NCI-H1092 treated with DMSO at 0.1 percent for 48 hours (cell line): ENCODE measurements at regions not wholly inside any gene's neighbourhood (a gene's known extent, or its start where the extent isn't known, plus 50 kb on each side); places are given as distances from the start of the nearest gene placed in this dataset.
A peak's percentile ranks its signal among the peaks of the same experiment; 100 is the strongest.

ENCODE experiments used
- DNase-seq: peaks from one replicate; lab custom pipeline; 2025; lab: John Stamatoyannopoulos, UW

DNA sequence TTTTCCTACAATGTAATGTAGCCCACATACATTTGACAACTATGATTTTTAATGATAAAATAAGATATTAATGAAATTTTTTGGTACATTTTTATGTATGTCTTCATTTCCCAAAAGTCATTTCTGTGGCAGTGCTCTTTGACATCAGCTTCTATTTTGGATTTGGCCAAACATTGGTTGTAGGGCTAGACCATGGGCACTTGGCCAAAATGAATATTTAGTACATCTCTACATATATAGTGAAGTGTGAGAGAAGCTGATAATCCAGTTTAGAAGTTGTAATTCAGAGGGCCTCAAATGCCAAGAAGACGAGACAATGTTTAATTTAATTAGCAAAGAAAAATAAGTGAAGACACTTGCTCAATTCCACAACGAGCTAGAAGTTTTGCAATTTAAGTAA is 724.9 kb upstream of the SOX9 start:
- DNase-seq: no peak

DNA sequence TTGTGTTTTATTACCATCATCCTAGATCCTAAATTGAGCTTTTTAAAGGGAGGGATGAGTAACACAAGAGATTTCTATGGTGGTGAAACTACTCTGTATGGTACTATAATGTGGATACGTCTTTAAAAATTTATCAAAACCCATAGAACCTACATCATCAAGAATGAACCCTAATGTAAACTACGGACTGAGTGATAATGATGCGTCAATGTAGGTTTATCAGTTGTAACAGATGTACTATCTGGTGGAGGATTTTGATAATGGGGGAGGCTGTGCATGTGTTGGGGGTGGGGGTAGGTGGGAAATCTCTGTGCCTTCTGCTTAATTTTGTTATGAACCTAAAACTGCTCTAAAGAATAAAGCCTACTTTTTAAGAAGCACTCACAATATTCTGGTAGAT is 724.1 kb upstream of the SOX9 start:
- no peak for DNase-seq

DNA sequence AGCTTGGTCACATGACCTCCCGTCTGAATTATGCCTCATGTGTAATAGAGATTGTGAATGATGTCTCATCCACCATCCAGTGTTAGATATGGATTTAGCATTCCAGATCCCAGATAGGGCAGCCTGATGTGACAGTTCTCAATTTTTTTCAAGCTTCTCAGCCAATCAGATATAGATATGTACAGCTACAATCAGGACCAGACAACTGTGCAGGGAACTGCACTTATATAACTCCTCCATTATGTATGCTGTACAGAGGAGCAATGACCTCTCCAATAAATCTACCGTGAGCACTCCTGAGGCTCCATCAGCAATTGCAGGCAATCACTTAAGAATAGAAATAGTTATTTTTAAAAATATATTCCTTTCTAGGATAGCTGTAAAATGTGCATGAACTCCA is 722.8 kb upstream of the SOX9 start:
- no peak for DNase-seq

DNA sequence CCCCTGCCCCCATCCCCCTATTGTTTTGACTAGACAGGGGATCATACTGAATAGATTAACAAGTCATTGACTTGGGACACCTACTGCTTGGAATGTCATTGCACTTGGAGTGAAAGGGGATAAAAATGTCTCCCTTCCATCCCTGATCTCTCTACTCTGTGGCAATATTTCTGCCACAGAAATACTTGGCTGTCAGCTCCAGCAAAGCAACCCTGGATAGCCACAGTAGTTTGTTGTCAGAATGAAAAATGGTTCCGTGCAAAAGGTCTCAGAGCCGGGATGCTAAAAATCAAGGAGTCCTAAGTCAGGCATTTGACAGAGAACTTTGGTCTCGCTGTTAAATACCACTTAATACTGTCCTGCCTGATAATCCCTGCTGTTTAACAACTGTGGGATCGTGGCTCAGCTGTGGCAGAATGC is 722.0 kb upstream of the SOX9 start:
- no peak for DNase-seq

DNA sequence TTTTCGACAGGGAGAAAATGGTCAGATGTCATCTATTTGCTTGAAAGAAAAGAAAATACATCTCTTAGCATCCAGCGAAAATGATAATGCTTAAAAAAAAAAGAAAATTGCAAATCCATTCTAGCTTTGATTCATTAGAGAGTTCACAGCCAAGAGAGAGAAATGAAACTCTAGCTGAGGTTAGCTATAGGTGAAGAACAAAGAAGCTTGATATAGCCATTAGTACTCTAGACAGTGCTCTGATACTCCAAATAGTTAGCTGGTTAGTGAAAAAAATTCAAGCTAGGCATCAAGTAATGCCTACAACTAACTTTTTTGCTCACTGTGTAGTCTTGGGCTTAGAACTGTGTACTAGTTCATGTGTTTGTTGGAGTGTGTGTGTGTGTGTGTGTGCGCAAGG is 721.6 kb upstream of the SOX9 start:
- DNase-seq: no peak

DNA sequence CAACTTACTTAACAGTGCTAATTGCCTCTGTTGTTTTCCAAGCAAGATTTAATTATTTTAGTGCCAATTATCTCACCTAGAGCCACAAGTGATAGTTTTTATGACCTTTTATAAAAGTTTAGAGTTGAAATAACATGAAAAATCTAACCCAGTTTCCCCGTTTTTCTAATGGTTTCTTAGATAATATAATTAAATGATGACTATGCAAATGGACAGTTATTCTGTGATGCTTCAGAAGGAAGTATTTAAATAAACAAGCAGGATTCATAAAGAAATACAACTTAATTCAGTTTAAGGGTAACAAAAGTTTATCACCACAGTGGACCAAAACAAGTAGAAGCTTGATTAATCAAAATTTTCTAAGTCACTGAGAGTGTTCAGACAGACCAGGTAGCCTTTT is 721.2 kb upstream of the SOX9 start:
- no peak for DNase-seq

DNA sequence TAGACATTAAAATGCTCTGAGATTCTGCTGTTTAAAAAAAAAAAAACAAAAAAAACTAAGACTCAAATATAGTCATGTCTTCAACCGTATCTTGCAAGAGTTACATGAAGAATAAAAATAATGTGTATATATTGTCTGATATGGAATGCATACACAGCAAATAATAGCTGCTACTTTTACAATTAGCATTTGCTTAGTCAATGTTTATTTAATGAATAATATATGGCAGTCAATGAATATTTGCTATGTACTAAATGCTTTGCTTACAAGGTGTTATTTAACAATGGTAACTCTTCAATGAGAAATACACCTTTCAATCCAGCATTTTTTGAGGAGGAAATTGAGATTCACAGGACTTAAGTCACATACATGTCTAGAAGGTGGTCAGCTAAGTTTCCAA is 718.8 kb upstream of the SOX9 start:
- DNase-seq: no peak

DNA sequence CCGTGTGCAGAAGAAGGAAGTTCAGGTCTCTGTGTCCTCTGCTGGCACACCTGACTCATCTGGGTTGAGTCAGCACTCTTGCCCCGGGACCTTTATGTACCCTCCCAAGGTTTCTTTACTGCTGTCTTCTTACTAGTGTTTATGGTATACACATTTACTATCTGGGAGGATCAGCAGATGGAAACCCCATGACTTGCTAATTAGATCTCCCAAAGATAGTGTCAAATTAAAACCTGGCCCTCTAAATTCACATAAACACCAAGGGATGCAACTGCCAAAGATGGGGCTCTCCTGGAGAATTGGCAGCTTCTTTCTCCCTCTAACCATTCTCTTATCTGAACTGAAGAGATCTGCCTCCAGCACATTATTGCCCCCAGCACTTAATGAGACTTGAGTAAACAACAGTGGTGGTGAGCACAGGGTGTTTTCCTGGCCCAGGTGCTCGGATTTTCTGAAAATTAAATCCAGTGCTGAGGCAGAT is 718.1 kb upstream of the SOX9 start:
- DNase-seq: peak; percentile 70

DNA sequence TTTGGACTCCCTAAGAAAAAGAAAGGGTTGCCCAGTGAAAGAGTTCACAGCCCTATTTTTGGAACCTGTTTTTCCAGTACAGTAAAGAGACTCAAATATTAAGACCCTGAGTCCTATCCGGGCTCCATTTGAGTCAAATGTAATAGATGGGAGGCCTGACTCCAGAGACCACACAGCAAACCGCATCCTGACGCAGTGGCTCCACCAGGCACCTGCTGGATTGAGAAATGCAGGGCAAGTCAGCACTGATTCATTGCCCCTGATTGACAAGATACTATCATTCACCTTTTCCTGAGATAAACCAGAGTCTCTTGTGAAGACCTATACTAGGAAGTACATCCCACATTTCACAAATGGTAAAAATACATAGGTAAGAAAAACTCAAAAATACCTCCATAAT is 715.7 kb upstream of the SOX9 start:
- DNase-seq: no peak

DNA sequence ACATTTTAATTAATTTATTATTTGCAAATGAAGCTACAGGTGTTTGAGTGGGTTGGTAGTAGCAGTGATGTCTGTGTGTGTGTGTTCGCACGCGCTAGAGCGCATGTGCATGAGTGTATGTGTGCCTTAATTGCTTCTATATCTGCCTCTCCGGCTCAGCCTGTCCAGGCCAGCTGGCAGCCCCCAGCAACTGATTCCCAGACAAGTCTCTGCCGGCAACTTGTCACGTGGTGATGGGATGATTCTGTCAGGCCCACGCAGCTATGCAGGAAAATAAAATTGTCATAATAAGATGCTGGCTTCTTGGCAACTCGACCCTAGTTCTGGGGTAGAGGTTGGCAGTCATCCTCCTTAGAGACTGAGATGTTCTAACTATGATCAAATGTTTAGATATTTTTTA is 712.8 kb upstream of the SOX9 start:
- no peak for DNase-seq

DNA sequence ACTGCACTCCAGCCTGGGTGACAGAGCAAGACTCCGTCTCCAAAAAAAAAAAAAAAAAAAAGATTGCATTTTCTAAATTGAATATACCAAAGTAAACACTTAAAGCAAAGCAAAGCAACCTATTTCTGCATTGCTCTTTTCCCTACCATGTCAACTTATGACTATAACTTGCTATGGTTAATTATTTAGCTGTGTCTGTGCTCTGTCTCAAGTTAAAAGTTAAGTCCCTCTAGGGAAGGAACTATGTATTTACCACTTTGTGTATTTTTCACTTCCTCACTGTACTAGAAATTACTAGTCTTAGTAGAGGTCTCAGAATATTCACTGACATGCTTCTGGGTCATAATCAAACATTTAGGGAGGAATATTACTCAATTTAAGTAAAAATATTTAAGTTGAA is 711.7 kb upstream of the SOX9 start:
- DNase-seq: no peak

DNA sequence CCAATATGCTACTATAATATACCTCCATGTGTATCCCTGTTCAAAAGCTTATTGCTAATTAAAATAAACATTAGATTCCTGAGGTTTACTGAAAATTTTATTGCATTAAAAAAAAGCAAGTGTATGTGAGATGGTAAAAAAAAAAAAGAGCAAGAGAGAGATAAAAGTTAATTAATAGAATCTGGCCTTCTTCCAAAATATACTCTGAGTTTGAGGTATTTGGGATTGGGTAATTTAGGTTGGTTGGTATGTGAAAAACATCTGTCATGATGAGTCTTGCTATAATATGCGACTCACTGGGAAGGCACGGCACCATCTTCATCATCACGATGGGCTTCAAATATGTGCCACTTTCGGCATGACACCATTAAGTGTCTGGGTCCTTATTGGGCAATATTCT is 711.1 kb upstream of the SOX9 start:
- DNase-seq: no peak

DNA sequence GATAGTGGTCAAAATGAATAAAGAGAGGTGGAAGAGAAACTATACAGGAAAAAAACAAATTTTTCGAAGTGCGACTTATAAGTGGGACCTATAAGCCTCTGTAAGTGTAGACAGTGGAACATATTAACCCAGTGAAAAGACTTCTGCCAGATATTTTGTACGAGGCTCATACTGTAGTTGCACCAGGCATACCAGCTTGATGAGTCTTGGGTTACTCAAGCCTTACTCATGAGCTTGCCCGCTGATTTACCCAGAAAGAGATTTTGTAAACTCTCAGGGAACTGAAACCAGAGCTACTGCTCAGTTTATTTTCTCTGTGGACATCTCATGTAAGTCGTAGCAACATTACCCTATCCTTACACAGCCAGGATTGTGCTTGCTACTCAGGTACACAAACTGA is 708.0 kb upstream of the SOX9 start:
- DNase-seq: no peak

DNA sequence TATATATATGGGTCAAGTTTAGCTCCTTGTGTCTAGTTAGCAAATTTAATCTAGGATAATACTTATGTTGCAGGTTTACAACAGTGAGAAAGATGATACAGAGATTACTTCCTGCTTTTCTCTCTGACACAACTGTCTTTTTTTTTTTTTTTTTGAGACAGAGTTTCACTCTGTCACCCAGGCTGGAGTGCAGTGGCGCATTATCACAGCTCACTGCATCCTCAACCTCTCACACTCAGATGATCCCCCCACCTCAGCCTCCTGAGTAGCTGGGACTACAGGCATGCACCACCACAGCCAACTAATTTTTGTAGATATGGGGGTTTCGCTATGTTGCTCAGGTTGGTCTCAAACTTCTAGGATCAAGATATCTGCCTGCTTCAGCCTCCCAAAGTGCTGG is 706.9 kb upstream of the SOX9 start:
- DNase-seq: no peak

DNA sequence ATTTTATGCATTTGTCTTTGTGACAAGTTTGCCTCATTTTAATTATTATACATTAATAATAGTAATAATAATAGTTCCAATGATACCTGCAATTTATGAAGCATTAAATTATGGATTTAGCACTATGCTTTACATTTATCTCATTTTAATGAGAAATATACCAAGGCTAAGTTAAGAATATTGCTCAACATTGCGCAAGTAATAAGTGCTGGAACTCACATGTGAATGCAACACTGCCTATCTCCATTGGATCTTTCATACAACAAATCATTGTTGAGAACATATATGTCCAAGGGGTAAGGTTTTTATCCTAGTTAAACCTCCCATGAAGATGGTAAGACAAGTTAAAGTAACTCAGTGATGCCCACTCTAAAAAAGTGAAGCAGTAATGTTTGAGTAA is 703.7 kb upstream of the SOX9 start:
- DNase-seq: no peak

DNA sequence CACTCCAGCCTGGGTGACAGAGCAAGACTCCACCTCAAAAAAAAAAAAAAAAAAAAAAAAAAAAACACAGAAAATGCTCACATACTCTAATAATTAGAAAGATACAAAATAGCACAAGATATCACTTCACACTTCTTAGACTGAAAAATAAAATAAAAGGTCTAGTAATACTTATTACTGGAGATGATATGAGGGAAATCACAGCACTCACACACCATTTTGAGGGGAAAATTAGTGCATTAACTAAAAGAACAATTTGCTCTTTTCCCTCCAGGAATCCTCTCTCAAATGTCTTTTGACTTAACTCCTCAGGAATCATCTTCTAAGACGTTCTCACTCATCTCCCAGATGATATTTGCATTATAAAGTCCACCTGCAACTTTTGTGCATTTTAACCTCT is 697.9 kb upstream of the SOX9 start:
- DNase-seq: no peak

DNA sequence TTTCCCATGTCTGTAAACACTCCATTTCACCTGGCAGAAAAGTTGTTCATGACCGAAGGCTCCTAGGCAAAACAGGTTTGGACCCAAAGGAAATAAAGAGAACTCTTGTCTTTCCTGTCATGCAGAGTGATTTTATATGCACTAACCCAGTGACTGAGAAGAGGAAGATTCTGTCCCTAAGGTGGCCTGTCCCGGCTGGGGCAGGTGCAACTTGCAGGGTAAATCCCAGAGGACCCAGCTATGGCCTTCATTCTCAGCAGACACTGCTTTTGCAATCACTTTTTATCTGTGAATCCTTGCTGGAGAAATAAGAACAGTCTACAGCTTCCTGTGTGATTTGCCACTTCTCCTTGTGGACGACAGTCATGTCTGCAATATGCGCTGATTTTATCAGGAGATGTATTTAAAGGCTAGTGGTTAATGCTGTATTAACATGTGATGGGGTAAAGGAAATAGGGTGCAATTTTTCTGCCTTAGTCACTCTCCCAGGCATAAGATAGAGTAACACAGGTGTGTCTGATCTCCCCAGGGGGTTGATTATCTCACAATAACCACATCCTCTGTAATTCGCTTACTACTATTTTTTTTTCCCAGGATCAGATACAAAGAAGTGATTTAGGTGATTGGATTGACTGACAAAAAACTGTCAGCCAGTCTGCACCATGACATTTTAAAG is 696.8 kb upstream of the SOX9 start:
- DNase-seq: peak; percentile 96

DNA sequence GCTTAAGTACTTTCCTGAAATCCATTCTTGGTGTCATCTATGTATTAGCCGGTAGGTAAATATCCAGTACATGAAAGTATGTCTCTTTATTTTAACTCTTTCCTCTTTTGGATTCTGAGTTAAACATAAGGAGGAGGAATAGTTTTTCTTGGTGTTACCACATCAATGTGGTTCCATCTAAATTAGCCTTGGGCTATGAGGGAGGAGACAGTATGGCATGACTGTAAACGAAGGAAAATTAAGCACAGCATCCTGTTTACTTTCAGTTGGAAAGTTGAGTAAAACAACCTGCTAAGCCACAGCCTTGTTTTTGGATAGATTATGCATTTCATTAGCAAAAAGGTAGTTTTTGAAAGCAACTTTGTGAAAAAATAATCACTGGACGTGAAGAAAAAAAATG is 693.0 kb upstream of the SOX9 start:
- DNase-seq: no peak

DNA sequence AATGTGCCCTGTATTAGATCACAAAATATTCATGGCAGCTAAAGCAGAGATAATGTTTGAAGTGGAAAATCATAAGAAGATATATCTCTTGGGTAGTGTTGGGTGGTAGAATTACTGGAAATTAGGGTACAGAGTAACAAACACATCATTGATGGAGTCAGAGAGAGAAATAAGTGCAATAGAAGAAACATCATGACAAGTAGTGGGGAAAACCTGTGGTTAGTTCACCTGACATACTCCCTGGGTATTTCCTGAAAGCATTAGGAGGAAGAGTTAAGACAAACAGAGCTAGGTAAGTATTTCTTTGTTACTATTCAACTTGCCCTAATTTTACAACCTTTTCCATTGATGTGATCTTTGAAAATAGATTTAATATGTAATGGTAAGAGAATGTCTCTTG is 691.9 kb upstream of the SOX9 start:
- no peak for DNase-seq

DNA sequence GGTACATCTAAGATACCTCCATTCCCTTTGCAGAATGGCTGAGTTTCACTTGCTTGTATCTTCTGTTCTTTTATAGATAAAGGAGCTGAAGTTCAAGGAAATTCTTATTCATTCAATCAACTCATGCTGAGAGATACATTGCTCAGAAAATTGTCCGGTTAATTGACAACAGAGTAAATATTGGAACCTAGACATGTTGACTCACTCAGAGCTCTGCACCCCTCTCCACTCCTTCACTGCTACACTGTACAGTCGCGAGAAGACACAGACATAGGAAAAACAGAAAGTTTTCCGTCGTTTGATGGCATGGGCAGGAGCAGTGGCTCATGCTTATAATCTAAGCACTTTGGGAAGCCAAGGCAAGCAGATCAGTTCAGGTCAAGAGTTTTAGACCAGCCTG is 690.5 kb upstream of the SOX9 start:
- no peak for DNase-seq

DNA sequence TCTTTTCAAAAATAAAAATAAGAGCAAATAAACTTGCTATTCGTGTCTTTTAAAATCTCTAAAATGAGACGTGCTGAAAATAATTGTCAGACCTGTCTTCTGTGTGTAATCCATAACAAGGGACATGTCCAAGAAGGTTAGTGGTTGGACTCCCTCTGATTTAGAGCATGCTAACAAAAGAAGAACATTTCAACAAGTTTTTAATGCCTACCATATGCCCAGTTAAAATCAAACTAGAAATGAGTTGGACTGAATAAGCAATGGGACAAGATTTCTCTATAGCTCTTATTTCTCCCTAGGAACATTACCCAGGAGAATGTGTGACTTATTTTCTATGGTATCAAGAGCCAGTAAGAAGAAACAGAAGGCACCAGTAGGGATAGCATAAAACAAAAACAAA is 689.7 kb upstream of the SOX9 start:
- DNase-seq: no peak

DNA sequence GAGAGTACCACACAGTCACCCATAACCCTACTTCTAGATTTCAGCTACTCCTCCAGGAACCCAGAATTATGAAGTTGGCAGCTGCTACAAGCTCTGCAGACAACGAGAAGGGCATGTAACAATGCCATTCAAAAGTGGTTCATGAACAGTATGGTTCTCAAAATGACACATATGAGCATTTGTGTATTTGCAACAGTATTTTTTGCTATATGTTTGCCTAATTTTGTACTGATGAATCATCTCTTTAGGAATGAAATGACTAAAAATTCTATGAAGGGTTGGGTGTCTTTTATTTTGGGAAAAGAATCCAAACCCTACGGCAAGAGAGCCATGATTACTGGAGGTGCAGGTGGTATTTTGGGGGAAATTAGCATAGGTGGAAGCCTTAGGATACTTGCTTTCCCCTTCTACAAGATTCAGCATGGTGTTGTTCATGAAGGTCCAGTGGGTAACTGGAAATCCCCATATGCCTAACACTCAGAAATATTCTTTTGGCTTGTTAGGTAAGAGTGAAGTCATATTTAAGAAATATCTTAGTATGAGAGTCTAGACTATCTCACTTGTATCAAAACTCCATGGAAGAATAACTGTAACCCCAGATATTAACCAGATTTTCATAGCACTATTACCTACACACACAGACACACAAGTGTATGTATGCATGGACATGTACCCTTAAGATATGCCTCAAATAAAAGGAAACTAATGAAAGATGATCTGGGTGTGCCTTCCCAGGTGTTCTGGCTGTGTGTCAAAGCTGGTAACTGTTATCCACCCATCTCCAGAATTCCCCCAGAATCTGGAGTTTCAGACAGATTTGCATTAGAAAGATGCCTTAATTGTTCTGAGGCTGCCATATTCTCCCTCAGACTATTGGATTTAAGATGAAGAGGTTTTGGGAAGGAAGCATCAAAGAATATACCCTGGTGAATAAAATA is 688.2 kb upstream of the SOX9 start:
- DNase-seq: no peak

DNA sequence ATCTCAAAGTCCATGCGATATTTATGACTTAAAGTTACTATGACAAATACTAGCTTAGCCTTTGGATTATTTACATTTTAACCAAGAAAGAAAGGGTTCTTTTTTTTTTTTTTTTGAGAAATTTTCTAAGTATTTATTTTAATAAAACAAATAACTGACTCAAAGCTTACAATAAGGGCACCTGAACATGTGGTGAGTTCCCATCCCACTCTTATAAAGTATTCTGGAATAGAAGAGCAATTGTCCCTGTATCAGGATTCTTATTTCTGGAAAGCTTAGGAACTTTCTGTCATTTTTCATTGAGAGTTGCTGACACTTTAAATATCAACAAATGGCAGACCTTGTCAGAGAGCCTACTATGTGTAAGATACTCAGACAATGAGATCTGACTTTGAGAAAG is 686.1 kb upstream of the SOX9 start:
- no peak for DNase-seq

DNA sequence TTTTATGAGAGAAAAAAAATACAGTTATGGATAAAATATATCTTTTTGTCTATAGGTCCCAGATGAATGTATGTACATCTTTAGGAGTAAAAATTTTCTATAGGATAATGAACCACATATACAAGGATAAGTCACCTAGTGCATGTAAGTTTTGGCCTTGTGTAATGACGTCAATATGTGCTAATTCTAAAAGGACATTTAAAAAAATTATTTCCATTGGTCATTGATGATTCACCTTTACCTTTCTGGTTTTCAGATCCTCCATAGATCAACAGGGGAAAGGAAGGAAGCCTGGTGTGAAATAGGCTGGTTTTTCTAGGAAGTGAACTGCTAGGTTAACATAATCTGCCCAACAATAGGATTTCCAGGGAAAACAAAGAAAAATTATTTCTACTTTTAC is 684.3 kb upstream of the SOX9 start:
- no peak for DNase-seq
